ENCODE measurements at regions not wholly inside any gene's neighbourhood (a gene's known extent, or its start where the extent isn't known, plus 50 kb on each side); places are given as distances from the start of the nearest gene placed in this dataset.

GRCh38 chr17:27980043-27980442 is 62.4 kb upstream of the NLK start:
- DNase-seq (ENCODE audit: low read depth in 1 of 2, low spot score in 1 of 2): peak in 1 of 2 donors; percentile 95
- no peaks in the 10 kb centered on the region for H3K27me3 ChIP-seq
- H3K9me3 ChIP-seq (ENCODE audit: low read depth): no peaks in the 10 kb centered on the region
- no peak overlapping the region for H3K4me3 ChIP-seq
- H3K36me3 ChIP-seq: no peaks in the 10 kb centered on the region
- H3K4me1 ChIP-seq (ENCODE audit: low read depth): peaks cover 7% of the 10 kb centered on the region
- H3K27ac ChIP-seq: no peak overlapping the region
- TF ChIP-seq CTCF (IDR thresholded peaks at IDR 0.05; ENCODE audit: low read depth, low read length): no peak

GRCh38 chr17:27981978-27982377 is 60.5 kb upstream of the NLK start:
- TF ChIP-seq CTCF (IDR thresholded peaks at IDR 0.05; ENCODE audit: low read depth, low read length): no peak
- Histone ChIP-seq H3K4me3 (no peak overlapping the region), H3K27me3 (no peaks in the 10 kb centered on the region), H3K36me3 (no peaks in the 10 kb centered on the region), H3K4me1 (ENCODE audit: low read depth) (peaks cover 7% of the 10 kb centered on the region), H3K27ac (no peak overlapping the region), H3K9me3 (ENCODE audit: low read depth) (no peaks in the 10 kb centered on the region)
- DNase-seq (ENCODE audit: low read depth in 1 of 2, low spot score in 1 of 2): no peak

- Histone ChIP-seq H3K9me3 (ENCODE audit: low read depth) (no peaks in the 10 kb centered on the region), H3K4me3 (no peak overlapping the region), H3K27ac (no peak overlapping the region), H3K36me3 (no peaks in the 10 kb centered on the region), H3K4me1 (ENCODE audit: low read depth) (peaks cover 7% of the 10 kb centered on the region), H3K27me3 (no peaks in the 10 kb centered on the region)
- no peak for DNase-seq (ENCODE audit: low read depth in 1 of 2, low spot score in 1 of 2)
- TF ChIP-seq CTCF (IDR thresholded peaks at IDR 0.05; ENCODE audit: low read depth, low read length): no peak
Measured at GRCh38 chr17:27982688-27983087, 59.8 kb upstream of the NLK start.

GRCh38 chr17:27983853-27984252 is 58.6 kb upstream of the NLK start:
- Histone ChIP-seq H3K36me3 (no peaks in the 10 kb centered on the region), H3K4me3 (no peak overlapping the region), H3K4me1 (ENCODE audit: low read depth) (peaks cover 7% of the 10 kb centered on the region), H3K9me3 (ENCODE audit: low read depth) (no peaks in the 10 kb centered on the region), H3K27me3 (no peaks in the 10 kb centered on the region), H3K27ac (no peak overlapping the region)
- DNase-seq (ENCODE audit: low read depth in 1 of 2, low spot score in 1 of 2): no peak
- TF ChIP-seq CTCF (IDR thresholded peaks at IDR 0.05; ENCODE audit: low read depth, low read length): no peak

- peaks cover 7% of the 10 kb centered on the region for H3K4me1 ChIP-seq (ENCODE audit: low read depth)
- H3K36me3 ChIP-seq: no peaks in the 10 kb centered on the region
- no peak for DNase-seq (ENCODE audit: low read depth in 1 of 2, low spot score in 1 of 2)
- no peak overlapping the region for H3K4me3 ChIP-seq
- TF ChIP-seq CTCF (IDR thresholded peaks at IDR 0.05; ENCODE audit: low read depth, low read length): no peak
- H3K27me3 ChIP-seq: no peaks in the 10 kb centered on the region
- no peak overlapping the region for H3K27ac ChIP-seq
- no peaks in the 10 kb centered on the region for H3K9me3 ChIP-seq (ENCODE audit: low read depth)
Measured at GRCh38 chr17:27984404-27984803, 58.1 kb upstream of the NLK start.

GRCh38 chr17:27984816-27985215 is 57.7 kb upstream of the NLK start:
- TF ChIP-seq CTCF (IDR thresholded peaks at IDR 0.05; ENCODE audit: low read depth, low read length): no peak
- peaks cover 7% of the 10 kb centered on the region for H3K4me1 ChIP-seq (ENCODE audit: low read depth)
- no peaks in the 10 kb centered on the region for H3K27me3 ChIP-seq
- no peak for DNase-seq (ENCODE audit: low read depth in 1 of 2, low spot score in 1 of 2)
- no peaks in the 10 kb centered on the region for H3K36me3 ChIP-seq
- H3K4me3 ChIP-seq: no peak overlapping the region
- H3K27ac ChIP-seq: no peak overlapping the region
- H3K9me3 ChIP-seq (ENCODE audit: low read depth): no peaks in the 10 kb centered on the region
